Glomerular visceral epithelial cell (primary cell): ENCODE measurements at regions not wholly inside any gene's neighbourhood (a gene's known extent, or its start where the extent isn't known, plus 50 kb on each side); places are given as distances from the start of the nearest gene placed in this dataset.
A peak's percentile ranks its signal among the peaks of the same experiment; 100 is the strongest.
"Not testable (repeated sequence)": the region's sequence is repeated elsewhere in the genome, so short reads cannot be mapped to it uniquely, and the experiment has no call there.

Experiments used
- DNase-seq: peaks from one replicate; pipeline ENCODE4 v3.0.0-alpha.2; 2016; ENCODE audit errors: extremely low spot score

DNA sequence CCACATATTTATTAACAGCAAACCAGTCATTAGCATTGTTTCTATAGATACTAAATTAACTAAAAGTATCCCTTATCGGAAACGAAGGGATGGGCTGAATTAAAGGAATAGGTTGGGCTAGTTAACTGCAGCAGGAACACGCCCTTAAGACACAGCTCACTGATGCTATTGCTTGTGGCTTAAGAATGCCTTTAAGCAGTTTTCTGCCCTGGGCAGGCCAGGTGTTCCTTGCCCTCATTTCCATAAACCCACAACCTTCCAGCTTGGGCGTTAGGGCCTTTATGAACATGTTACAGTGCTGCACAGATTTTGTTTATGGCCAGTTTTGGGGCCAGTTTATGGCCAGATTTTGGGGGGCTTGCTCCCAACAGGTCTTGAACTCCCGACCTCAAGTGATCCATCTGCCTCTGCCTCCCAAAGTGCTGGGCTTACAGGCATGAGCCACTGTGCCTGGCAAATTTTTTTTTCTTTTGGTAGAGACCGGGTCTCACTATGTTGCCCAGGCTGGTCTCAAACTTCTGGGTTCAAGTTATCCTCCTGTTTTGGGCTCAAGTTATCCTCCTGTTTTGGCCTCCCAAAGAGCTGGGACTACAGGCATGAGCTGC, 90.1 kb upstream of the GRIN2A start:
- DNase-seq, result not testable (repeated sequence)

DNA sequence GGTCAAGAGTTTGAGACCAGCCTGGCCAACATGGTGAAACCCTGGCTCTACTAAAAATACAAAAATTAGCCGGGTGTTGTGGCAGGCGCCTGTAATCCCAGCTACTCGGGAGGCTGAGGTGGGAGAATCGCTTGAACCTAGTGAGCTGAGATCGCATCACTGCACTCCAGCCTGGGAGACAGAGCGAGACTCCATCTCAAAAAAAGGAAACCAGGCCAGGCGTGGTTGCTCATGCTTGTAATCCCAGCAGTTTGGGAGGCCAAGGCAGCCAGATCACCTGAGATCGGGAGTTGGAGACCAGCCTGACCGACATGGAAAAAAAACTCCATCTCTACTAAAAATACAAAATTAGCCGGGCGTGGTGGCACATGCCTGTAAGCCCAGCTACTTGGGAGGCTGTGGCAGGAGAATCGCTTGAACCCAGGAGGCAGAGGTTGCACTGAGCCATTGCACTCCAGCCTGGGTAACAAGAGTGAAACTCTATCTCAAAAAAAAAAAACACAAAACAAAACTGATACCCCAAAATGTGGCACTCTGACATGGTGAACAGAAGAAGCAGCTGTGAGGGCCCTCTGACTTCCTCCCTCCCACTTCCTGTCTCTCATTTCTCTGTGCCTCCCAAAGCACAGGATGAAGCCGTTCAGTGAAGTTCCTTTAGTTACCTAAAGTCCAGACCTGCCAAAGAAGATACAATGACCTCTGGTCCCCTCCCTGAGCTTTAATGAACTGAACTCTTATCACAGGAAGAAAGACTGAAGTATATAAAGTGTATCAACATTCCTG, 93.2 kb upstream of the GRIN2A start:
- not testable (repeated sequence) for DNase-seq

DNA sequence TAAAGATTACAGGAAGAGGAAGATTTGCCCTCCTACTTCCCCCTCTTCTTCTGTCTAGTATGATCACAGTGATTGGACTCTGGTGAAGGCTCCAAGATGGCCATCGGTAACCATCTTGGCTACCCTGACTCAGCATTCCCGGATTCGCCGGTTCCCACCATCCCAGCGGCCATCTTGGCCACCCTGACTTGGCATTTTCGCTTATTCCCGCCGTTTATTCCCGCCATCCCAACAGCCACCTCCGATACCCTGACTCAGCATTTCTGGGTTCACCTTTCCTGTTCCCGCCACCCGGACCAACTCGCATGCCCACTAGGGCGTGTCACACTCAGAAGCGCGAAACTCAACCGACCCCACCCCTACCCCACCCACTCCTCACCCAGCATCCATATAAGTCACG, 95.4 kb upstream of the GRIN2A start:
- no peak for DNase-seq

DNA sequence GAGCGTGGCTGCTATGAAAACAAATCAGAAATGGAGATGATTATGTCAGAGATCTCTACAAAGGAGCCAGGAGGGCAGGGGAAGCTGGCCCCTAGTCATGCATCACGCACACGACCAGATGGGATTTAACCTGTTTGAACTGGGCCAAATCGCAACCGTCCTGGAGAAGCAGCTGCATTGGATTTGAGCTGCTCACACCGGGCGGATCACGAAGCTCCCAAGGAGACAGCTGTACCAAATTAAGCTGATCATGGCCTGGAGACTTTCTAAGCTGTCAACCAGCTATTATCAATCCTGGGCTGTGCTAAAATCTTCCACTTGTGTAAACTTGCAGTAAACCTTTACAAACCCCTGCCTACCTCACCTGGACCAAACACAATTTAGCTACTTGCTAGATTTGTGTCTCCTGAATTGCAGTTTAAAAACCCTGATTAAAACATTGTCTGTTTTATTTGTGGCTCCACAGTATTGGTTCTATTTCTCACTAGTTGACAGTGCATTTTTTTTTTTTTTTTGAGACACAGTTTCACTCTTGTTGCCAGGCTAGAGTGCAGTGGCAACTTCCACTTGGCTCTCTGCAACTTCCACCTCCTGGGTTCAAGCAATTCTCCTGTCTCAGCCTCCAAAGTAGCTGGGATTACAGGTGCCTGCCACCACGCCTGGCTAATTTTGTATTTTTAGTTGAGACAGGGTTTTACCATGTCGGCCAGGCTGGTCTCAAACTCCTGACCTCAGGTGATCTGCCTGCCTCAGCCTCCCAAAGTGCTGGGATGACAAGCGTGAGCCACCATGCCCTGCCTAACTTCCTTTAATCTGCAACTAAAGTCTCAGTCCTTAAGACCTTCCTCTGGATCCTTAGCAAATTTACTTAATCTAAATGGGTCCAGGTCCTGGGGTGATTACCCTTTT, 98.3 kb upstream of the GRIN2A start:
- no peak for DNase-seq

DNA sequence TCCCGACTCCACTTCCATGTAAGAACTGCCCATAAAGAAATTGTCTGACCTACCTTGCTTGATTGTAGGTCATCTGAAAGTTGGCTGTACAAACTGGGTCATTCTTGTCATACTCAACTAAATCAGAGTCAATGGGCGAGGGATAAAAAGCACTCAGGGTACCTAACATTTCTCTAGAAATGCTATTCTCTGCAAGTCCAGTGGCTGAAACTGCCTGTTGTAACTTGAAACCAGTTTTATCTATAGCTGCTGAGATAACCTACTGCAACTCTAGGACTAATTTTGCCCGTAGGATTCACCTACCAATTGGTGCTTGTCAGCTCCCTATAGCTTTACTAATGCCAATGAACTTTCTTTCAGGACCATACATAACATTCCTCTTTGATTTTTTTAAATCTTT, 100.1 kb upstream of the GRIN2A start:
- no peak for DNase-seq

- DNase-seq, result not testable (repeated sequence)
These were observed 101.0 kb upstream of the GRIN2A start for GRCh38 chr16:10283246-10283645.

DNA sequence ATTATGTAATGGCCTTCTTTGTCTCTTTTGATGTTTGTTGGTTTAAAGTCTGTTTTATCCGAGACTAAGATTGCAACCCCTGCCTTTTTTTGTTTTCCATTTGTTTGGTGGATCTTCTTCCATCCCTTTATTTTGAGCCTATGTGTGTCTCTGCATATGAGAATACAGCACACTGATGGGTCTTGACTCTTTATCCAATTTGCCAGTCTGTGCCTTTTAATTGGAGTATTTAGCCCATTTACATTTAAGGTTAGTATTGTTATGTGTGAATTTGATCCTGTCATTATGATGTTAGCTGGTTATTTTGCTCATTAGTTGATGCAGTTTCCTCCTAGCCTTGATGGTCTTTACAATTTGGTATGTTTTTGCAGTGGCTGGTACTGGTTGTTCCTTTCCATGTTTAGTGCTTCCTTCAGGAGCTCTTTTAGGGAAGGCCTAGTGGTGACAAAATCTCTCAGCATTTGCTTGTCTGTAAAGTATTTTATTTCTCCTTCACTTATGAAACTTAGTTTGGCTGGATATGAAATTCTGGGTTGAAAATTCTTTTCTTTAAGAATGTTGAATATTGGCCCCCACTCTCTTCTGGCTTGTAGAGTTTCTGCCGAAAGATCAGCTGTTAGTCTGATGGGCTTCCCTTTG, 95.3 kb upstream of the ATF7IP2 start:
- not testable (repeated sequence) for DNase-seq

DNA sequence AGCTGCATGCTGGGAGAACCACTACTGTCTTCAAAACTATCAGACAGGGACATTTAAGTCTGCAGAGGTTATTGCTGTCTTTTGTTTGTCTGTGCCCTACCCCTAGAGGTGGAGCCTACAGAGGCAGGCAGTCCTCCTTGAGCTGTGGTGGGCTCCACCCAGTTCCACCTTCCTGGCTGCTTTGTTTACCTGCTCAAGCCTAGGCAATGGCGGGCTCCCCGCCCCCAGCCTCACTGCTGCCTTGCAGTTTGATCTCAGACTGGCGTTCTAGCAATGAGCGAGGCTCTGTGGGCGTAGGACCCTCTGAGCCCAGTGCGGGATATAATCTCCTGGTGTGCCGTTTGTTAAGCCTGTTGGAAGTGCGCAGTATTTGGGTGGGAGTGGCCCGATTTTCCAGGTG, 93.7 kb upstream of the ATF7IP2 start:
- not testable (repeated sequence) for DNase-seq

GRCh38 chr16:10292976-10293375, 92.9 kb upstream of the ATF7IP2 start:
- DNase-seq, result not testable (repeated sequence)

DNA sequence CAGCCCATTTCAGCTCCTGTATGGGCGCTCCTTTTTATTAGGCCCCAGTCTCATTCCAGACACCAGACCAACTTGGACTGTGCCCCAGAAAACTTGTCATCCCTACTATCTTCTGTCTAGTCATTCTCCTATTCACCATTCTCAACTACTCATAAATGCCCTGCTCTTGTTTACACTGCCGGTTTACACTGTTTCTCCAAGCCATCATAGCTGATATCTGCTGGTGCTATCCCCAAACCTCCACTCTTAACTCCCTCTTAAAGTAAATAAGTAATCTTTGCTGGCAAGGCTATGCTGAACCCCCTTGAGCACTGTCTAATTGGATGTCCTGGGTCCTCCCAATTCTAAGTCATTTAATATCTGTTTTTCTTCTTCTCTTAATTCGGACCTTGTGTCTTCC, 91.7 kb upstream of the ATF7IP2 start:
- DNase-seq, result not testable (repeated sequence)

DNA sequence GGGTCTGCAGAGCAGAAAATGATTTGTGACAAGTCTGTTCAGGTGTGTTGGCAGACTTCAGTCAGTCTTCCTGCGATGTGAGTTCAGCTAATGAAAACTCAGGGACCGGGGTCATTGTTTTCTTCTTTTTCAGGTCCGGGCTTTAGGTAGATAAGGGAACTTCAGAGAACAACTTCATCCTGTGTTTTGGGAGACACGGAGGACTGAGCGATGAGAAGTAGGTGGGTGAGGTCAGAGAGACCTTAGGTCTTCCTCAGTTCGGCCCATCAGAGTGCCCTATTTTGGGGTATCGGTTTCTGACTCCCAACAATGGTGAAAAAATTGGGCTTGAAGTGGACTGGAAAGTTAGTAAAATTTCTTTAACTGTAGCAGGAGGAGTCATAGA, 88.9 kb upstream of the ATF7IP2 start:
- DNase-seq, result no peak

GRCh38 chr16:10297341-10298006, 88.4 kb upstream of the ATF7IP2 start:
- DNase-seq, result no peak

- DNase-seq, result no peak
These were observed 85.0 kb upstream of the ATF7IP2 start for GRCh38 chr16:10300905-10301304.

- not testable (repeated sequence) for DNase-seq
These were observed 84.3 kb upstream of the ATF7IP2 start for GRCh38 chr16:10301547-10301946.

- no peak for DNase-seq
These were observed 79.9 kb upstream of the ATF7IP2 start for GRCh38 chr16:10305912-10306311.

GRCh38 chr16:10308305-10309193, 77.3 kb upstream of the ATF7IP2 start:
- DNase-seq, result no peak

GRCh38 chr16:10309271-10309932, 76.5 kb upstream of the ATF7IP2 start:
- DNase-seq, result no peak

GRCh38 chr16:10312008-10312407, 73.9 kb upstream of the ATF7IP2 start:
- no peak for DNase-seq

- DNase-seq, result peak; percentile 47
These were observed 72.8 kb upstream of the ATF7IP2 start for GRCh38 chr16:10312784-10313724.
